Suppressor macrophage treated with lipopolysaccharide for 1 hour (primary cell): ENCODE measurements at regions not wholly inside any gene's neighbourhood (a gene's known extent, or its start where the extent isn't known, plus 50 kb on each side); places are given as distances from the start of the nearest gene placed in this dataset.

Source experiments
- DNase-seq, 3 donors: peaks; one replicate each; pipeline ENCODE4 v3.0.0-alpha.2; 2020 to 2022

DNA sequence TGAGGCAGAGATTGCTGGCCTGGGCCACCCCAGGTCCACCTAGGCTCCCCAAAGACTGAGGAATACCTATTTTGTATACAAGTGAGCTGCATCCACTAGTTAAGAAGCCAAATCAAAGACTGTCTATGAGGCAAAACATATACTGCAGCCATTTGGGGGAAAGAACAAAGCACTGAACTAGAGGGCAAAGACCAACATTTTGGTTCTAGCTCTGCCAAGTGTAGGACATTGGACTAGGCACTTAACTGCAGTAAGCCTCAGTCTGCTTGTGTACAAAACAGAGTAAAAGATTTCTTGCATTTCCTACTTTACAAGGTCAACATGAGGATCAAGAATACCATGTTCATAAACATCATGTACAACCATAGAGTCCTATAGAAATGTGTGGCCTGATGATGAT is 94.8 kb upstream of the CYP1B1 start:
- no peak for DNase-seq

DNA sequence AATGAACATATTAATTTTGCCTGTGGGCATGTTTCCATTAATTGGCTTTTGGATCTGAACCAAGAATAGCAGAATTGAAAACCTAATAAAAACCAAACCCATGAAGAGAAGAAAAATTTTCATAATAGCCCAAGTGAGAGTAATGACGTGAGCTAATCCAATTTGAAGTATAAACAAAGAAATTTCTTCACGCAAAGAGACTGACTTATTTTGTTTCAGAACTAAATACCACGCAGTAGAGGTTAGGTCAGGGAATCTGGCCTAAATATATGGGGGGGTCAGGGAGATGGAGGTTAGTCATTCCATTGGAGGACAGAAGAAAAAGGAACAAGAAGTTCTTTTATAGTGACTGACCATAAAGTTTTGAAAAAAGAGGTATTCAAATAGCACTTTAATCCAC is 94.1 kb upstream of the CYP1B1 start:
- peak in 1 of 3 donors; percentile 12 for DNase-seq

DNA sequence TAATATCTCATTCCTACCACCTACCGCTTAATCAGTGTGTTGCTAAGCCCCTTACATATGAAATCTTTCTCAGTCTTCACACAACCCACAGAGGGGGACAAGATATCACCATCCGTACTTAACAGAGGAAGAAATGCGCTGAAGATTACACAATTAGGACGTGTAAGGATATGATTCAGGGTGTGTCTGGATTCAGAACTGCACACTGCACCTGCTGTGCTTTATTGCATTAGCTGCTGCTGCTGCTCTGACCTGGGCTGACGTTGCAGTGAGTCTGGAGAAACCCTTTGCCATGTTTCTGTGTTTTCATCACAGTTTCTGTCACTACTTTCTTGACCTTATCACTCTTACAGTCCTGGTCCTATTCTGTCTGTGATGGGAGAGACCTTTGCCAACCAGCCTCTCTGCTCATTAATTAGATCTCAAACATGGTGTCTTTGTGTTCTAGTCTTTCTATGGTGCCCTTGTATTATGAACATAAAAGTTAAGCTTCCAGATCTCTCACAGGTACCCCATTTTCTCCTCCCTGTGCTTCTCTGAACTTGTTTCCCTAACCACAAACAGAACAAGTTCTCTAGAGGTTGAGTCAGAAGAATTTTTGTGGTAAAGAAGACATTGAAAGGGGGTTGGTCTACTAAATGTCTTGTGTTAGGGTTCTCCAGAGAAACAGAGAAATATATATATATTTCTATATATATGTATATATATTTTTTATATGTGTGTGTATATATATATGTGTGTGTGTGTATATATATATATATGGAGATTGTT is 92.9 kb upstream of the CYP1B1 start:
- peak in 1 of 3 donors; percentile 39 for DNase-seq

DNA sequence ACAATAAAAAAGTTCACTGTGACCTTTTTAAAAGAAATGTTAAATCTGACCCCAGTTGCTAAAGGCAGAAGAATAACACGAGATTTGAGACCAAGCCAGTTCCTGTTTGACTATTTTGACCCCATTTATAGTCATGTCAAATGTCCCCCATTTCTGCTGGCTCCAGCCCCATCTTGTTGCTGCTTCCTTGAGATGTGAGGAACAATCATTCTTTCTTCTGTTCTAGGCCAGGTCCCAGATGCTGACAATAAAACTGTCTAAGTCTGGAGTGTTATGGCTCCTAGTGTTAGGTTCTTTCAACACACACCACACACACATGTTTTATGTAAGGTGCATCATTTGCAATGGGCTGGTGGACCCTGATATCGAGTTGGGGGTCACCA is 92.0 kb upstream of the CYP1B1 start:
- DNase-seq = no peak

DNA sequence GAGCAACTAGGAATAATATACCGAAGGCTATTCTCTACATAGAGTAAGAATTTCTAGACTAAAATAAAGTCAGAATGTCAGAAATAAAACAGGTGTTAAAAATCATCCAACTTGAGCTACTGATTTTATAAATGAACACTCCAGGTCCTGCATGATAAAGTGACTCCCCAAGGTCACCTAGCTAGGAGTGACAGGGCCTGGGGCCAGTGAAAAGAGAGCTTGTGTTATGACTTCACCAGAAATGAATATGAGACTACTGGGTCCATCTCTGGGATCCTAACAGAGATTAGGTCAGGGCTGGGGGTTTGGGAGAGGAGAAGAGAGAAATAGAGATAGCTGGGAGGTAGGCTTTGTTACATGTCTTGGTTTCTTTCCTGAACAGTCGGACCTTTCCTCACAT is 89.7 kb upstream of the CYP1B1 start:
- no peak for DNase-seq

DNA sequence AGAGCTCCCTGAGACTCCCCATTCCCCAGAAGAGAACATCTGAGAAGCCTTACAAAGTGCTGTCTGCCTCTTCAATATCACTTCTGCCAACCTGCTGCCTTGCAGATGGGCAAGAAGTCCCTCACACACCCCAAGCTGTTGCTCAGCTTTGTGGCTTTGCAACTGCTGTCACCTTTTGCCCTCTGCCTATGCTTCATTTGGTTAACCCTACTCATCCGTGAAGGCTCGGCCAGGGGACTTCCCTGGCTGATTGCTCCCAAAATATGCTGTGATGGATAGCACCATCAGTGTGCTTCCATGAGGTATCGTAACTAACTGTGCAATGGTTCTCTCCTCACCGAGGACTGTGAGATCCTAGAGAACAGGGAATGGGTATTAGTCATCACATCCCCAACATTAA is 88.9 kb upstream of the CYP1B1 start:
- no peak for DNase-seq

DNA sequence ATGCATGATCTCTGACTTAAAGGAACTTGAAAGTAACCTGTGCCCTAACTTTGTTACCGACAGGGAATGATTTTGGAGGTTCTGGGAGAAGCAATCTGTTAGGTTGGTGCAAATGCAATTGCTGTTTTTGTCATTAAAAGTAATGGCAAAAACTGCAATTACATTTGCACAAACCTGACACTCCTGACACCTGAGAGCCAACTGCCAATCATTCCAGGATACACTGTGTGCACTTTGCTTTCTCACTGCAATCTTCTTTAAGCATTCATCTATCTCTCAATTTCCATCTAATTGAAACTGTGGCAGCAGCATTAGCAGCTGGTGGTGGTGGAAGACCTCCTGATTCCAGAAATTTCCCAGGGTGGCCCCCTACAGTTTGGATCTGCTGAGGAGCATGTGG is 87.6 kb upstream of the CYP1B1 start:
- DNase-seq = no peak

DNA sequence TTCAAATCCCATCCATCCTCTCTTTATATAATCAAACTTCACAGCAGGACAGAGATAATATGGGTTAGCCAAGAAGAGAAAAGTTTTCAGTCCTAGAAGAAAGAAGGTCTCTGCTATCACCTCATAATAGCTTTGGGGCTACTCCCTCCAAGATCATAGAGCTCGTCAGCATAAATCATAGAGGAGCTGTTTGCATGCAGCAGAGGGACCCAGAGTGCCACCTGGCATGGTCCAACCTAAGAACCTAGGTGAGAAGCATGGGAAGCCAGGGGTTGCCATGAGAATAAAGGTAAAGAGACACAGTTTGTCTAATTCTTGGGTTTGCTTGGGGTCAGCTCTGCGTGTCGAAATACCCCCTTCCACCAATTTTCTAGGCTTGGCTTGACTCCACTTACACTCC is 87.1 kb upstream of the CYP1B1 start:
- no peak for DNase-seq

DNA sequence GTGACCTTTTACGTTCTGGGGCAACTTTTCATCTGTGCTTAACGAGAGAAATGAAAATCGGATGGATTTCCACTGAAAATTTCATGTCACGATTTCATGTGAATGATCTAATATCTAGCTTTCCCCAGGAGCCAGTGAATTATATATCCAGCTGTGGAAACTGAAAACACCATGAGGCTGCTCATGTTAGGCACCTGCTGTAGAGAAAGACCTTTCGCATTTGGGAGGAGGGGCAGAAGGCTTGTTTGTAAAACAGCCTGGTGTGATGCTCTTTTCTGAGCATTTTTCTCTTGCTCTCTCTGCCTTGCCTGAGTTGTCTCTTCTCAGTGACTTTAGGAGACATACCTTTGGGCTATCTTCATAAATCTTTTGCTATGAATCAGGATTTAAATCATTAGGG is 84.6 kb upstream of the CYP1B1 start:
- no peak for DNase-seq

DNA sequence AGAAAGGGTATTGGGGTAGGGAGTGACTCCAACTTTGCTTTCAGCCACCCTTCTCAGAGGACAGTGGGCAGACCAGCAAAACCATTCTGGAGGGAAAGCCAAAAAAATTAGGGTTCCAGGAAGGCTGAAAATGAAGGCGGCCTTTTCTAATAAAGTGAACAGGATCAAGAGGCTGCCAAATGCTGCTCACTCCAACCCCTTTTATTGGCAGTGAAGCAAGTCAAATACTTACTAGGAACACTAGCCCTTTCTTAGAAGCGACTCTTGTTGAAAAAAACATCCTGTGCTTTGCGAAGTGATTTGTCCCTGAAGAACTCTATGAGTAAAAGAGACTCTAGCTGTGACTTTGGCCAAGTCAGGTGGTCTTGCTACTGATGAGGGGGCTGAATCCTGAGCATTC is 83.6 kb upstream of the CYP1B1 start:
- no peak for DNase-seq

DNA sequence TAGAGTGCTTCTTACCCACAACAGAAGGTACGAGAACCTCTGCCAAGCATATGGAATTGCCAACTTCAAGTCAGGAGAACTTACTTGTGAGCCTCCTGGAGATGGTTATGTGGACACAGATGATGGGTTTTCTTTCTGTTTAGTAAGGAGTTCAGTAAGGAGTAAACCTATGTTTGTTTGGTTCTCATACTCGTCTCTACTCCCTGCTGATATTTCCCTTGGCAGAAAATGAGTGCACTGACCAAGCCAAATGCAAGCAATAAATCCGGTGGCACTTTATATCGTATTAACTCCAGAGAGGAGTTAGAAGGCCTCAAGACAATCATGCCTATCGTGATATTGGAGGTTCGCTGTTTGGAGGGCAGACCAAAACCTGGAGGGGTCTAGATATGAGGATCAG is 83.2 kb upstream of the CYP1B1 start:
- no peak for DNase-seq

DNA sequence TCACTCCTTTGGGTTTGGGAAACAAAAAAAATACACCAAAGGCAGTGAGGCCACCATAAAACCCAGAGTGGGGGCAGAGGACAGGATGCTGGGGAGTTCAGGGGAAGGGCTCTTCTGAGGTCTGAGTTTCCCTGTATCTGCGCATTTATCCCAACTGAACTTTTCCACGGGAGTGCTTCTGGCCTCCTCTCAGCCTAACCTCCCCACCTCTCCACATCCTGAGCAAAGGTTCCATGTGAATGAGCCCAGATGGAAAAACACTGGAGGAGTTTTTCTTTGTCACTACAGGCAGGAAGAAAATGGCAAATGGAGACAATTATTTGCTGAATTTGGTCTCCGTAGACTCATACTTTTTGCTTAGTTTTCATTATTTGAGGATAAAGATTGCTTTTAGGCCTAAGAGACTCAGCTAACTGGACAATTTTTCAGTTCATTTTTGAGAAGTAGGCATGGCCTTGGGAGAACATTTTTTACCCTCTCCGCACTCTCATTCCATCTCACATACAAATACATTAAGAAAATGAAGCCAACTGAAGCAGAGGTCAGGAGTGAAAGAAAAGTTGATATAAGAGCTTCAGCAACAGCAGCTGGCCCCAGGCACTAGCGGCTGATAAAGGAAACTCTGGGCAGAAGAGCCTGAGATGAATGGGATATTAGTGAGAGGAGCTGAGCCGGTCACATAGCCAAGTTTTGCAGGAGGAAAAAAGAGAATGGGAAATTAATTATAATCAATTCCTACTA is 82.6 kb upstream of the CYP1B1 start:
- no peak for DNase-seq

DNA sequence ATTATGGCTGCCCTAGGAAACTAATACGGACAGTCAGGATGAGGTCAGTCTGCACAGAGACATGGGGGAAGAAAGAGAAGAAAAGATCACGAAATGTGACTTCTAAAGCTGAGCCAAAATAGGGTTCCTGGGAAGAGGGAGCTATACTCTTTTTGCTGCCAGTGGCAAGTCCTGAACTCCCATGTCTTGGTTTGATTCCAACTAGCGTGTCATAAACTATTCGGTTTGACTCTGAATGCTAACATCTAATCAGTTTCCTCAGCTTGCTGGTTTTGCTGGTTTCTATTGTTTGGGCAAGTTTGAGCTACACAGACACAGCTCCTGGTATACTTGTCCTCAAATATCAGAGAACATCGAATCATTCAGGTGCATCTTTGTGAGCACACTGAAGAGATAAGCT is 80.5 kb upstream of the CYP1B1 start:
- DNase-seq = no peak

DNA sequence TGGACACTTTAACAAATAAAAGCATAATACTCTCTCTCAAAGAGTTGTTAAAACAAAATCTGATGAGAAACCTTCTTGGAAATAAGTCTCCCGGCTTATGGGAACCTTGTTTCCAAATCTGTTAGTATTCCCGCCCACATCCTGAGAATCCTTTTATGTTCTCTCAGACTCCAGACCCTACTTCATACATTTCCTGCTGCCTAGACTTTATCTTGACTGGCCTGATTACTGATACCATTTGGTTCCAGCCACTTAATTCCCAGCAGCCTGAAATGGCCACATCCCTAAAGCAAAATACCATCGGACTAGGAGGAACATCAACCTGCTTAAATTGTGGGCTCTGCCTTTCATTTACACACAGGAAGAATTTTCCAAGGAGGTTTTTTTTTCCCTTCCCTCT is 79.1 kb upstream of the CYP1B1 start:
- DNase-seq = no peak

DNA sequence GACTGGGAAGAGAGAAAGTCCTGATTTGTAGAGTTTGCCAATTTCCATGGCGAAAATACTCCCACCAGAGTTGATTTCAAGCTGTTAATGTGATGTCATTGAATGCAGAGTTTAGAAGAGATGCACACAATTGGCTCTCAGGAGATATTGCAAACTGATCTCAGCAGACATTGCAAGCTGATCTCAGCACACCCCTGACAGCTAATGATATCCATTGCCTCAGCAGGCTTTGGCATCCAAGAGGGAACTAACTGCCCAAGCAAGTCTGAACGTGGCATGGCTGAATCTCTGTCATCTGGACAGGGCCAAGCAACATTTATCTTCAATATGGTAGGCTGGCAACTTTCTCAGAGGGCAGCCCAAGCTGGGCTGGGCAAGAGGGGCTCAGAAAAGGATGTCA is 78.4 kb upstream of the CYP1B1 start:
- DNase-seq = peak in 2 of 3 donors; percentile 49 to 56

DNA sequence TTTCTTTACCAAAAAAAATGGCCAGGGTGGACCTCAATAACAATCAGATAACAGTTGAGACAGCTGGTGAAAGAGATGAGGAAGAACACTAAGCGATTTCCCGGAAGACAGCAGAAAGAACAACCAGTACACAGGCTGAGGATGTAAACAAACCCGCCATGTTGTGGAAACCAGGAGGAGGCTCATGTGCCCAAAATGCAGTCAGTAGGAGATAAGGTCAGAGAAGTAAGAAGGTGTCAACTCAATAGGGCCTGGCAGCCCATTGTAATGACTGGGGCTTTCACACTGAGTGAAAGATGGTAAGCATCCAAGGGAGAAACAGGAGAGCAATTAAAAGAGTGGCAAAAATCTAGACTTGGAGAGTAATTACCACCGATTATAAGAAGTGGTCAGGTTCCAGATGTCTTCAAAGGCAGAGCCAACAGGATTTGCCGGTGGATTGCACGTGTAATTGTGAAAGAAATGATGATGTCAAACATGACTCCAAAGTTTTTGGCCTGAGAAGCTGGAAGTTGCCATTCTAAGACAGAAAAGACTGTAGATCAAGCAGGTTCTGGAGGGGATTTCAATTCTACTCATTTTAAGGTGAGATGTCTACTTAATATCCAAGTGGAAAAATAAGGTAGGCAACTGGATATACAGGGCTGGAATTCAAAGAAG is 77.7 kb upstream of the CYP1B1 start:
- DNase-seq = peak in 1 of 3 donors; percentile 39

DNA sequence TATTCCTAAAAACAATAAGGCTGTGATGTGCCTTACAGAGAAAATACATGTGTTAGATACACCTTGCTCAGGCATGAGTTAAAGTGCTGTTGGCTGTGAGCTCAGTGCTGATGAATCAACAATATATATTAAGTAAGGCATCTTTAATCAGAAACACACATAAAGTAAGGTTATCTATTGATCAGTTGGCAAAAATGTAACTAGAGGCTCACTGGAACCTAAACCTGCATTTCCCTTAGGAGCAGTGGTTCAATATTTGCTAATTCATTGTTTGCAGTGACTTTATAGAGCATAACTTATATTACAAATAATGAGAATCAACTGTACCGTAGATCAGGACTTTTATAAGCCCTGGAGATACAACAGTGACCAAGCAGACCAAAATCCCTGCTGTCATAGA is 77.0 kb upstream of the CYP1B1 start:
- DNase-seq = no peak

DNA sequence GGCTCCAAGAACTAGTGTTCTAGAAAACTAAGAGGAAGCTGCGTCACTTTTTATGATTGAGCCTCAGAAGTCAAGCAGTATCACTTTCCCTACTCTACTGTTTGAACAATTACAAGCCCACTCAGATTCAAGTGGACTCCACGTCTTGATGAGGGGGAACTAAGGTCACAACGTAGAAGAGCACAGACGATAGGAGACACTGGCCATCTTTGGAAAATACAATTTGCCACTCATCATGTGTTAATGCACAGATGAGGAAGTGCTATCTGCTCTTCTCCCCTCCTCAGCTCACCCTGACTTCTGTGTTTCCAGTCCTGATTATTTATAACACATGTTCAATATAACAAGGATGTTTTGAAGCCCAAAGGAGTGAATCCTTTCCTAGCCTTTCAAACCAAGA is 76.1 kb upstream of the CYP1B1 start:
- peak in 2 of 3 donors; percentile 43 to 56 for DNase-seq

DNA sequence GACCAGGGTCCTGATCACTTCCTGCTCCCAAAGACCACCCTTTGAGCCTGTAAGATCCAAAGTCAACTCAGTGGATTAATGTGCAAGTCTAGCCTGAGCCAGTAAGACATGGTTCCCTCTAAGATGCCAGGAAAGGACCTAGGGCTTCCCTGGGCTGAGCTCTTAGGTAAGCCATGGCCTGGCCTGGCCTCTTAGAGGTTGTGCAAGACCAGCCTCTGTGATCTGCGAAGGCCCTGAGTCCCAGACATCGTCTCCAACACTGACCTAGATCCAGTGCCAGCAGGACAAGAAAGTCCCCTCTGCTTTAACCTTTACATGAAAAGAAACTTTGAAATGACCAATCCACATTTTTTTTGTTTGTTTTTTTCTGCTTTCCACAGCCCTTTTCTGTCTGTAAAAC is 73.6 kb upstream of the CYP1B1 start:
- peak in 2 of 3 donors; percentile 59 to 66 for DNase-seq

DNA sequence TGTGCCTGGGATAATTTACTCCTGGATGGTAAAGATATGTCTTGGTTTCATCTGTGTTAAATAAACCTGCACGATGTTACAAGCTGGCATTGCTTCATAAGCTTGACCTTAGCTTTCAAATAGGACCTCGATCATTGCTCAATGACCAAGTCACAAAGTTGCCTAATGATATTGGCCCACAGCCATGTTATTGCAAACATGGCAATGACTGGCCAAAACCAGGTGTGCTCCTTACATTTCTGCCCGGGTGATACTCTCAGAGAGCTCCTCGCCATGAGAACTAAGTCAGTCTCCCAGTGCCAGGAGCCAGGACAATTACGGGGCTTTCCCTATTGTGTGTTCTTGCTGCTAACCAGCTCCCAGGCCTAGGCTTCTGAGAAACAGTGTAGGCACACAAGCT is 72.5 kb upstream of the CYP1B1 start:
- DNase-seq = peak; percentile 67 to 77 (median 72)

DNA sequence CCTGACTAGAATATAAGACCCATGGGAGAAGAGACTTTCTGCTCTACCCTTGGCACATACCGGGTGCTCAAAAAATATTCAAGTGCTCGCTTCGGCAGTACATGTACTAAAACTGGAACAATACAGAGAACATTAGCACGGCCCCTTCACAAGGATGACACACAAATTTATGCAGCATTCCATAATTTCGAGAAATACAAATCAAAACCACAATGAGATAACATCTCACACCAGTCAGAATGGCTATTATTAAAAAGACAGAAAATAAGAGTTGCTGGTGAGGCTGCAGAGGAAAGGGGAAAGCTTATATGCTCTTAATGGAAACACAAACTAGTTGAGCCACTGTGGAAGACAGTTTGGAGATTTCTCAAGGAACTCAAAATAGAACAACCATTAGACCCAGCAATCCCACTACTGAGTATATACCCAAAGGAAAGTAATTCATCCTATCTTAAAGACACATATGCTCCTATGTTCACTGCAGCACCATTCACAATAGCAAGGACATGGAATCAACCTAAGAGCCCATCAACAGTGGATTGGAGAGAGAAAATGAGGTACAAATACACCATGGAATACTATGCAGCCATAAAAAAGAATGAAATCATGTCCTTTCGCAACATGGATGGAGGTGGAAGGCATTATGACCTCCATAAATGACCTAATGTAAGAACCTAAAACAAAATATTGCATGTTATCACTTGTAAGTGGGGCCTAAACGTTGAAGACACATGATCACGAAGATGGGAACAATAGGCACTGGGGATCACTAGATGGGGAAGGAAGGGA is 71.6 kb upstream of the CYP1B1 start:
- DNase-seq = no peak

DNA sequence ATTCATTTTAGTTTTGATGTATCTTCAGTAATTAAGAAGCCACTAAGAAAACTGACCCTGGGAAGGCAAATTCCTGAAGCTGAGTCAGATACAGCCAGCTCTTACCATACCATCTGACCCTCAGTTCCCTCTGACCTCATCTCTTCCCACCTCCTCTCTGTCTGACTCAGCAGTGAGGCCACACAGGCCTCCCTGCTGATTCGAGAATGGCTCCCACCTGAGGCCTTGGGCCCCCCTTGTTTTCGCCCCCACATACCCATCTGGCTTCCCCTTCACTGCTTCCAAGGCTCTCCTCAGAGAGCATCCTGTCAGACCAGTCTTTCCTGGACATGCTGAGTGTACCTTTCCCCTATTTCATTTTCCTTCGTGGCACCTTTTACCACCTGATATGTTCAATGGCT is 71.0 kb upstream of the CYP1B1 start:
- peak; percentile 90 to 95 (median 94) for DNase-seq

DNA sequence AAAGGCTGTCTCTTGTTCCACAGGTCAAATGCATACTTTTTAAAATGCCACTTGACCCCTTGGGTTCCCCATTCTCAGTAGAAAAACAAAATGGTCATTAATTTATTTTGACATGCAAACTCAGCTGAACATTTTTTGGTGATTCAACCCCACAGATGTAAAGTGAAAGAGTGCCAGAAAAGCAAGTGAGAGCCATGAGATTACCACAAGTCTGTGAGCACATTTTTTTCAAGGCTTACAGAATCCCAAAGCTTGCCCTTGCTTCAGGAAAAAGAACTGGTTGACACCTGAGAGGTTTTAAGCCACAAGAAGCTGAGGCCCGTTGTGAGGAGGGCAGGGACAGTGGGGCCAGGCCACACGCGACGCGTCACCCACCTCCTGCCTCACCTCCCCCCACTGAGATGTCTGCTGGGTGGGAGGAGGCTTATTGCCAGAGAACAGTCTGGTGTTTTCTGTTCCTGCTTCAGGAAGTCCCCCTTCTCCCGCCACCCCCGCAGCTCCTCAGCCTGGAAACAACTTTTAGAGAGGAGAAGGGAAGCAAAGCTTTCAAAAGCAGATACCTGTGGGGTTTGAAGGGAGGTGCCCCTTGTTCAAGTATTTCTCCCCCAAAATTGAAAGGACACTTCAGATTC is 70.4 kb upstream of the CYP1B1 start:
- DNase-seq = peak; percentile 90 to 94 (median 92)
